ENCODE measurements at regions not wholly inside any gene's neighbourhood (a gene's known extent, or its start where the extent isn't known, plus 50 kb on each side); places are given as distances from the start of the nearest gene placed in this dataset.

DNA sequence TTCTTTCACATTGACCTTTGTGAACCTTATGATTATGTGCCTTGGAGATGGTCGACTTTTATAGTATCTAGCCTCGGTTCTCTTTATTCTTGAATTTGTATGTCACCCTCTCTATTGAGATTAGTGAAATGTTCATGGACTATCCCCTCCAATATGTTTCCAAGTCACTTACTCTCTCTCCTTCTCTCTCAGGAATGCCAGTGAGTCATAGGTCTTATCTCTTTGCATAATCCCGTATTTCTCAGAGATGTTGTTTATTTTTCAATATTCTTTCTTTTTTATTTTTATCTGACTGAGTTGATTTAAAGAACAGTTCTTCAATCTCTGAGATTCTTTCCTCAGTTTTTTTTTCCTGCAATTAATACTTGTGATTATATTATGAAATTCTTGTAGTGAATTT is 411.6 kb upstream of the CADM2 start:
- H3K36me3 Mint-ChIP-seq (ENCODE audit: unreplicated experiment), result no peaks in the 10 kb centered on the region
- TF ChIP-seq, protein P1, sequence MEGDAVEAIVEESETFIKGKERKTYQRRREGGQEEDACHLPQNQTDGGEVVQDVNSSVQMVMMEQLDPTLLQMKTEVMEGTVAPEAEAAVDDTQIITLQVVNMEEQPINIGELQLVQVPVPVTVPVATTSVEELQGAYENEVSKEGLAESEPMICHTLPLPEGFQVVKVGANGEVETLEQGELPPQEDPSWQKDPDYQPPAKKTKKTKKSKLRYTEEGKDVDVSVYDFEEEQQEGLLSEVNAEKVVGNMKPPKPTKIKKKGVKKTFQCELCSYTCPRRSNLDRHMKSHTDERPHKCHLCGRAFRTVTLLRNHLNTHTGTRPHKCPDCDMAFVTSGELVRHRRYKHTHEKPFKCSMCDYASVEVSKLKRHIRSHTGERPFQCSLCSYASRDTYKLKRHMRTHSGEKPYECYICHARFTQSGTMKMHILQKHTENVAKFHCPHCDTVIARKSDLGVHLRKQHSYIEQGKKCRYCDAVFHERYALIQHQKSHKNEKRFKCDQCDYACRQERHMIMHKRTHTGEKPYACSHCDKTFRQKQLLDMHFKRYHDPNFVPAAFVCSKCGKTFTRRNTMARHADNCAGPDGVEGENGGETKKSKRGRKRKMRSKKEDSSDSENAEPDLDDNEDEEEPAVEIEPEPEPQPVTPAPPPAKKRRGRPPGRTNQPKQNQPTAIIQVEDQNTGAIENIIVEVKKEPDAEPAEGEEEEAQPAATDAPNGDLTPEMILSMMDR (IDR thresholded peaks at IDR 0.05), result no peak
- DNase-seq (ENCODE audit: extremely low spot score, unreplicated experiment), result no peak
- H3K27ac Mint-ChIP-seq (ENCODE audit: unreplicated experiment), result no peak overlapping the region
- H3K4me1 Mint-ChIP-seq (ENCODE audit: unreplicated experiment), result no peaks in the 10 kb centered on the region
- no peak overlapping the region for H3K4me3 Mint-ChIP-seq (ENCODE audit: unreplicated experiment)
- peaks cover 4% of the 10 kb centered on the region for H3K27me3 Mint-ChIP-seq (ENCODE audit: unreplicated experiment)
- H3K9me3 Mint-ChIP-seq (ENCODE audit: unreplicated experiment), result peaks cover 7% of the 10 kb centered on the region

DNA sequence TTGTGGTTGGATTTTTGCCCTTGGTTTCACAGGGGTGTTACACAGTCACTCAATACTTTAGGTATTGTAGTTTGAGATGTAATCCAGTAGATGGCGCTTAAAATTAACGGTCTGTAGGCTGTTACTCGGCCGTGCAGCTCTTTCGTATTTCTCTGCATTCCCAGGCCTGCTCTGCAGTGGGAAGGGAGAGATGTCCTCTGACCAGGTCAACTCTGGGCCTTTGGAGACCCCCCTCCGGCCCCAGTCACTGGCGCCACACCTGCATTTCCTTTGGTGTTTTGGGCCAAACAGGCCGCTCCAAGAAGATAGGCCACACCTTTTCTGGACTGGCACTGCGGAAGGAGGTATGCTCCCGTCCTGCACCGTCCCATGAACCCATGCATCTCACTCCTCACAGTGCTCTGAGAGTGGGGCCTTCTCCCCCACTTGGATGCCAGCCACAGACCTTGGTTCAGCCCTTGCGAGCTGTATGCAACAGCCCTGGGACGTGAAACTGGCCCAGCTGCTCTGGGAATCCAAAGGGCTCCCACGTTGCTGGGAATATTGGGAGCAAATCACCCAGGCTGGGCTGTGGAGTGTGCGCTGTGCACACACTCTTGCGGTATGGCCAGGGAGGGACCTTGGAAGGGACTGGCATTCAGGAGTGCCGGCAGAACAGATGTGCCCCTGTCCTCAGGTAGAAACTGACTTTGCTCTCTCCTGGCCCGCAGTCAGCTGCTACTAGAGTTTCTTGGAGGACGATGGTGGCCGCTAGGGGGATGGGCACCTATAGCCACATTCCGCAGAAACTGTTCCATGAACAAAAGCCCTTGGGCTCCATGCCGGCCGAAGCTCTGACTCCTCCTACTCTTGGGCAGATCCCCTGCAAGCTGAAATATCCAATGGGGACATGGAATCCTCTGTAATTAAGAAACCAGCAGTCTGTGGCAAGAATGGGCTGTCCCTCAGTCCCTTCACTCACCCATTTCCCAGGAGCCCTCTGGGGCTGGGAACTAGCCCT is 410.5 kb upstream of the CADM2 start:
- Mint-ChIP-seq H3K9me3 (ENCODE audit: unreplicated experiment) (peaks cover 7% of the 10 kb centered on the region), H3K4me1 (ENCODE audit: unreplicated experiment) (no peaks in the 10 kb centered on the region)
- TF ChIP-seq, protein P1 (IDR thresholded peaks at IDR 0.05), result peak; percentile 68

DNA sequence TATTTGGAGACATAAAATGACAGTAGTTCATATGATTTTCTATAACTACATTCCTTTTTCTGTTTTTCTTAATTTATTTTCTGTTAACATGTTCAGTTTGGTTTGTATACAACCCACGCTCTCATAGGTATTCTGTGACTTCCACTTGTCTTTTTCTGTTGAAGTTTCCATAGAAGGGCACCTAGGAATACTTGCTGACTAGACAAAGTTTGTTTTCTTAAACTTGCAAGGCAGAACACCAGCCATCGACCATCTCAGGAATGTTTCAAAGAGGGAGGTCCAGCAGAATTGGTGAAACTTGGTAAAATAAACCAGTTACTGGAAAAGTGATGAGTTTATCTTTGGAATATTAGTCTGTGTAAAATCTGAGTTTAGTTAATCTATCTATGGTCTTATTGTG is 403.2 kb upstream of the CADM2 start:
- Mint-ChIP-seq H3K4me3 (ENCODE audit: unreplicated experiment) (no peak overlapping the region), H3K36me3 (ENCODE audit: unreplicated experiment) (no peaks in the 10 kb centered on the region), H3K27ac (ENCODE audit: unreplicated experiment) (no peak overlapping the region), H3K27me3 (ENCODE audit: unreplicated experiment) (no peaks in the 10 kb centered on the region), H3K9me3 (ENCODE audit: unreplicated experiment) (no peaks in the 10 kb centered on the region), H3K4me1 (ENCODE audit: unreplicated experiment) (no peaks in the 10 kb centered on the region)
- TF ChIP-seq, protein P1 (IDR thresholded peaks at IDR 0.05), result no peak
- DNase-seq (ENCODE audit: extremely low spot score, unreplicated experiment), result no peak

More for the DNA sequence above, 410.5 kb upstream of the CADM2 start:
- H3K36me3 Mint-ChIP-seq (ENCODE audit: unreplicated experiment), result no peaks in the 10 kb centered on the region
- no peak overlapping the region for H3K27ac Mint-ChIP-seq (ENCODE audit: unreplicated experiment)
- peaks cover 4% of the 10 kb centered on the region for H3K27me3 Mint-ChIP-seq (ENCODE audit: unreplicated experiment)
- H3K4me3 Mint-ChIP-seq (ENCODE audit: unreplicated experiment), result no peak overlapping the region
- no peak for DNase-seq (ENCODE audit: extremely low spot score, unreplicated experiment)

DNA sequence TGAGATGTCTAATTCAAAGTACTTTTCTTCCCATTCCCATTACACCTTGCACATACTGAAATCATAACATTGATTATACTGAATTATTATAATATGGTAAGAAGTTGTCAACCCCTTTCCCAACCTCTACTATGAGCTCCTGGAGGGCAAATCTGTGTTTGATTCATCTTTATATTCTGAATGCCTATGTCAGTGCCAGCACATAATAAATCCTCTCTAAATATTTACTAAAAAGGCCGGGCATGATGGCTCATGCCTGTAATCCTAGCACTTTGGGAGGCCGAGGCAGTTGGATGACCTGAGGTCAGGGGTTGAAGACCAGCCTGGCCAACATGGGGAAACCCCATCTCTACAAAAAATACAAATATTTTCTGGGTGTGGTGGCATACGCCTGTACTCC is 392.5 kb upstream of the CADM2 start:
- no peak for DNase-seq (ENCODE audit: extremely low spot score, unreplicated experiment)
- no peak overlapping the region for H3K27ac Mint-ChIP-seq (ENCODE audit: unreplicated experiment)
- H3K9me3 Mint-ChIP-seq (ENCODE audit: unreplicated experiment), result no peaks in the 10 kb centered on the region
- no peak overlapping the region for H3K4me3 Mint-ChIP-seq (ENCODE audit: unreplicated experiment)
- TF ChIP-seq, protein P1 (IDR thresholded peaks at IDR 0.05), result no peak
- no peaks in the 10 kb centered on the region for H3K4me1 Mint-ChIP-seq (ENCODE audit: unreplicated experiment)
- H3K36me3 Mint-ChIP-seq (ENCODE audit: unreplicated experiment), result no peaks in the 10 kb centered on the region
- no peaks in the 10 kb centered on the region for H3K27me3 Mint-ChIP-seq (ENCODE audit: unreplicated experiment)

DNA sequence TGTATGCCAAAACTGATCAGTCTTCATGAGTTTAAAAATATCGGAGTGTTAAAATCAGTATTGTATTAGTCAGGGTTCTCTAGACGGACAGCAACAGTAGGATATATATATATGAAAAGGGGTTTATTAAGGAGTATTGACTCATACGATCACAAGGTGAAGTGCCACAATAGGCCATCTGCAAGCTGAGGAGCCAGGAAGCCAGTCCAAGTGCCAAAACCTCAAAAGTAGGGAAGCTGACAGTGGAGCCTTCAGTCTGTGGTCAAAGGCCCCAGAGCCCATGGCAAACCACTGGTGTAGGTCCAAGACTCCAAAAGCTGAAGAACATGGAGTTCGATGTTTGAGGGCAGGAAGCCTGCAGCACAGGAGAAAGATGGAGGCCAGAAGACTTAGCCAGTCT is 391.0 kb upstream of the CADM2 start:
- Mint-ChIP-seq H3K4me1 (ENCODE audit: unreplicated experiment) (no peaks in the 10 kb centered on the region), H3K27ac (ENCODE audit: unreplicated experiment) (no peak overlapping the region), H3K36me3 (ENCODE audit: unreplicated experiment) (no peaks in the 10 kb centered on the region), H3K9me3 (ENCODE audit: unreplicated experiment) (peaks cover 3% of the 10 kb centered on the region), H3K4me3 (ENCODE audit: unreplicated experiment) (no peak overlapping the region), H3K27me3 (ENCODE audit: unreplicated experiment) (no peaks in the 10 kb centered on the region)
- TF ChIP-seq, protein P1 (IDR thresholded peaks at IDR 0.05), result no peak
- DNase-seq (ENCODE audit: extremely low spot score, unreplicated experiment), result no peak
